Astrocyte (in vitro differentiated cells and primary cell): ENCODE measurements at regions not wholly inside any gene's neighbourhood (a gene's known extent, or its start where the extent isn't known, plus 50 kb on each side); places are given as distances from the start of the nearest gene placed in this dataset.

Experiments
- DNase-seq: peaks from one replicate; pipeline ENCODE4 v3.0.0-alpha.2; 2010; ENCODE audit warnings: low read depth
- FAIRE-seq: peaks from 2 replicates; lab custom pipeline; 2011; peaks lifted over from hg19 to GRCh38; lab: Jason Lieb, UNC
- H2AFZ ChIP-seq: 2 replicates; pipeline ENCODE4 v1.6.0; 2012; ENCODE audit warnings: low read depth, low read length, inconsistent platforms
- H3K27ac ChIP-seq: 2 replicates; pipeline ENCODE4 v1.5.1; 2011; ENCODE audit warnings: low read depth, low read length, inconsistent platforms
- H3K27me3 ChIP-seq: 2 replicates; pipeline ENCODE4 v1.6.0; 2011; ENCODE audit warnings: low read length, inconsistent platforms; ENCODE audit not compliant: insufficient read depth
- H3K36me3 ChIP-seq: 2 replicates; pipeline ENCODE4 v1.5.1; 2011; ENCODE audit warnings: low read length, inconsistent platforms; ENCODE audit not compliant: insufficient read depth
- H3K4me1 ChIP-seq: 2 replicates; pipeline ENCODE4 v1.5.1; 2011; ENCODE audit warnings: low read length, inconsistent platforms; ENCODE audit not compliant: insufficient read depth
- H3K4me2 ChIP-seq: 2 replicates; pipeline ENCODE4 v1.6.0; 2012; ENCODE audit warnings: low read length, inconsistent platforms
- H3K4me3 ChIP-seq: 2 replicates; pipeline ENCODE4 v1.5.1; 2011; ENCODE audit warnings: low read depth, mild to moderate bottlenecking, low read length, inconsistent platforms; ENCODE audit not compliant: insufficient read depth
- H3K79me2 ChIP-seq: 2 replicates; pipeline ENCODE4 v1.6.0; 2012; ENCODE audit warnings: mild to moderate bottlenecking, low read length, inconsistent platforms; ENCODE audit not compliant: insufficient read depth
- H3K9ac ChIP-seq: 2 replicates; pipeline ENCODE4 v1.6.0; 2012; ENCODE audit warnings: mild to moderate bottlenecking, low read length, inconsistent platforms
- H3K9me3 ChIP-seq: 2 replicates; pipeline ENCODE4 v1.5.1; 2012; ENCODE audit warnings: low read depth, mild to moderate bottlenecking, low read length, inconsistent platforms; ENCODE audit not compliant: insufficient read depth
- H4K20me1 ChIP-seq: 2 replicates; pipeline ENCODE4 v1.6.0; 2012; ENCODE audit warnings: low read length, inconsistent platforms; ENCODE audit not compliant: insufficient read depth
- H3K27ac Mint-ChIP-seq: one replicate; pipeline ENCODE4 v1.8.0; 2021; ENCODE audit warnings: mild to moderate bottlenecking, mixed read lengths; ENCODE audit not compliant: unreplicated experiment
- H3K27me3 Mint-ChIP-seq: one replicate; pipeline ENCODE4 v1.8.0; 2021; ENCODE audit warnings: low read depth, mixed read lengths; ENCODE audit not compliant: unreplicated experiment
- H3K36me3 Mint-ChIP-seq: one replicate; pipeline ENCODE4 v1.8.0; 2021; ENCODE audit warnings: low read depth, mixed read lengths; ENCODE audit not compliant: unreplicated experiment
- H3K4me1 Mint-ChIP-seq: one replicate; pipeline ENCODE4 v1.8.0; 2021; ENCODE audit warnings: low read depth, mixed read lengths; ENCODE audit not compliant: unreplicated experiment
- H3K4me3 Mint-ChIP-seq: one replicate; pipeline ENCODE4 v1.8.0; 2021; ENCODE audit warnings: mild to moderate bottlenecking, moderate library complexity, mixed read lengths; ENCODE audit not compliant: unreplicated experiment
- H3K9me3 Mint-ChIP-seq: one replicate; pipeline ENCODE4 v1.8.0; 2021; ENCODE audit warnings: mild to moderate bottlenecking, mixed read lengths; ENCODE audit not compliant: unreplicated experiment
- CTCF ChIP-seq: IDR thresholded peaks from 2 replicates; pipeline ENCODE4 v1.5.1; 2011; ENCODE audit warnings: low read depth, mild to moderate bottlenecking, inconsistent platforms, low read length, moderate library complexity; ENCODE audit not compliant: insufficient read depth
- EZH2 ChIP-seq: IDR thresholded peaks from 2 replicates; pipeline ENCODE4 v1.6.1; 2012; ENCODE audit warnings: mild to moderate bottlenecking, low read length, inconsistent platforms; ENCODE audit not compliant: insufficient read depth

- Mint-ChIP-seq H3K4me1 (peaks cover 3% of the 10 kb centered on the region), H3K4me3 (no peak overlapping the region), H3K9me3 (peaks cover 1% of the 10 kb centered on the region), H3K36me3 (no peaks in the 10 kb centered on the region), H3K27me3 (no peaks in the 10 kb centered on the region), H3K27ac (no peak overlapping the region)
- H3K27me3 ChIP-seq = no peaks in the 10 kb centered on the region
- no peak overlapping the region for H3K4me2 ChIP-seq
- H3K79me2 ChIP-seq = no peaks in the 10 kb centered on the region
- H3K36me3 ChIP-seq = no peaks in the 10 kb centered on the region
- no peak overlapping the region for H2AFZ ChIP-seq
- no peak overlapping the region for H3K9ac ChIP-seq
- no peaks in the 10 kb centered on the region for H4K20me1 ChIP-seq
- DNase-seq = peak; percentile 20
- H3K9me3 ChIP-seq = no peaks in the 10 kb centered on the region
- FAIRE-seq = no peak
- TF ChIP-seq CTCF = no peak
- TF ChIP-seq EZH2 = no peak
- H3K4me3 ChIP-seq = no peak overlapping the region
- H3K4me1 ChIP-seq = no peaks in the 10 kb centered on the region
- no peak overlapping the region for H3K27ac ChIP-seq
Observed at GRCh38 chr4:20046931-20047677, 204.6 kb upstream of the SLIT2 start.

- Mint-ChIP-seq H3K4me1 (peaks cover 3% of the 10 kb centered on the region), H3K36me3 (no peaks in the 10 kb centered on the region), H3K4me3 (no peak overlapping the region), H3K27me3 (no peaks in the 10 kb centered on the region), H3K9me3 (no peaks in the 10 kb centered on the region), H3K27ac (no peak overlapping the region)
- TF ChIP-seq EZH2 (no peak), CTCF (no peak)
- FAIRE-seq (no peak), DNase-seq (no peak)
- no peaks in the 10 kb centered on the region for H3K27me3 ChIP-seq
- H3K9ac ChIP-seq = no peak overlapping the region
- no peaks in the 10 kb centered on the region for H4K20me1 ChIP-seq
- H3K79me2 ChIP-seq = no peaks in the 10 kb centered on the region
- no peak overlapping the region for H2AFZ ChIP-seq
- H3K9me3 ChIP-seq = no peaks in the 10 kb centered on the region
- H3K4me1 ChIP-seq = no peaks in the 10 kb centered on the region
- H3K36me3 ChIP-seq = no peaks in the 10 kb centered on the region
- no peak overlapping the region for H3K4me2 ChIP-seq
- H3K4me3 ChIP-seq = no peak overlapping the region
- H3K27ac ChIP-seq = no peak overlapping the region
Observed at GRCh38 chr4:20046179-20046578, 205.5 kb upstream of the SLIT2 start.

DNA sequence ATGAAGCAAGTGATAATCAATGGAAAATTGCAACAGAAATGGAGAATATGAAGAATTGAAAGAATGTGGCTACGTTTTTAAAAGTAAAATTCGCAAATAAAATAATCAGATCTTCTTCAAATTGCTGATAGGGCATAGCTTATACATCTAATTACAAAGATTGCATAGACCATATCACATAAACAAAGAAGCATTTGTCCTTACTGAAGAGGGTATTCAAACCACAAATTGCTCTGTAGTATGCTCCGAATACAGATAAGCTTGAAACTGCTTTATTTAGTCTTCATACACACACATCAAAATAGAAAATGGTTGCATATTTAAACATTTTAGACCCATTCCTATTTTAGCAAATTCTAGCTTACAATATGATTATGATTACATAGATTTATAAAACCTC lies 206.7 kb upstream of the SLIT2 start:
- H3K36me3 Mint-ChIP-seq = no peaks in the 10 kb centered on the region
- H3K36me3 ChIP-seq = no peaks in the 10 kb centered on the region
- no peaks in the 10 kb centered on the region for H3K27me3 ChIP-seq
- no peak overlapping the region for H3K4me3 ChIP-seq
- FAIRE-seq (peak; percentile 20), DNase-seq (no peak)
- no peak overlapping the region for H2AFZ ChIP-seq
- peaks cover 3% of the 10 kb centered on the region for H3K4me1 Mint-ChIP-seq
- no peaks in the 10 kb centered on the region for H3K27me3 Mint-ChIP-seq
- no peaks in the 10 kb centered on the region for H3K9me3 Mint-ChIP-seq
- H3K9ac ChIP-seq = no peak overlapping the region
- H3K9me3 ChIP-seq = no peaks in the 10 kb centered on the region
- no peak overlapping the region for H3K4me2 ChIP-seq
- H3K27ac ChIP-seq = no peak overlapping the region
- no peaks in the 10 kb centered on the region for H3K79me2 ChIP-seq
- H3K4me3 Mint-ChIP-seq = no peak overlapping the region
- H4K20me1 ChIP-seq = no peaks in the 10 kb centered on the region
- H3K27ac Mint-ChIP-seq = no peak overlapping the region
- no peaks in the 10 kb centered on the region for H3K4me1 ChIP-seq
- TF ChIP-seq CTCF (no peak), EZH2 (no peak)
